Activated T-helper 17 cell treated with anti-CD3 and anti-CD28 coated beads, Interleukin-2, amount 50 U/mL, for 72 hours (primary cell): ENCODE measurements at regions not wholly inside any gene's neighbourhood (a gene's known extent, or its start where the extent isn't known, plus 50 kb on each side); places are given as distances from the start of the nearest gene placed in this dataset.

Experiments used
- ATAC-seq: fragments of 150-1000 bp; cut with Tn5 transposase; replicated peaks from 2 replicates; pipeline ENCODE4 v1.10.0; 2021; ENCODE audit warnings: mild to moderate bottlenecking, moderate library complexity
- H3K27ac Mint-ChIP-seq: one replicate; pipeline ENCODE4 v1.8.0; 2022; ENCODE audit warnings: mixed read lengths
- H3K27me3 Mint-ChIP-seq: one replicate; pipeline ENCODE4 v1.8.0; 2022; ENCODE audit warnings: mixed read lengths
- H3K36me3 Mint-ChIP-seq: one replicate; pipeline ENCODE4 v1.8.0; 2022; ENCODE audit warnings: low read depth, mild to moderate bottlenecking, mixed read lengths
- H3K4me1 Mint-ChIP-seq: one replicate; pipeline ENCODE4 v1.8.0; 2022; ENCODE audit warnings: mixed read lengths
- H3K4me3 Mint-ChIP-seq: one replicate; pipeline ENCODE4 v1.8.0; 2022; ENCODE audit warnings: mild to moderate bottlenecking, mixed read lengths
- H3K9me3 Mint-ChIP-seq: one replicate; pipeline ENCODE4 v1.8.0; 2022; ENCODE audit warnings: mixed read lengths

GRCh38 chr7:3204526-3204925, 96.5 kb upstream of the SDK1 start:
- H3K36me3 Mint-ChIP-seq = no peaks in the 10 kb centered on the region
- H3K27me3 Mint-ChIP-seq = peaks cover 4% of the 10 kb centered on the region
- H3K4me3 Mint-ChIP-seq = no peak overlapping the region
- no peak for ATAC-seq
- no peaks in the 10 kb centered on the region for H3K9me3 Mint-ChIP-seq
- no peak overlapping the region for H3K27ac Mint-ChIP-seq
- no peaks in the 10 kb centered on the region for H3K4me1 Mint-ChIP-seq

- Mint-ChIP-seq H3K9me3 (no peaks in the 10 kb centered on the region), H3K36me3 (no peaks in the 10 kb centered on the region), H3K4me3 (no peak overlapping the region), H3K27me3 (peaks cover 4% of the 10 kb centered on the region), H3K27ac (no peak overlapping the region), H3K4me1 (no peaks in the 10 kb centered on the region)
- no peak for ATAC-seq
These were observed 95.0 kb upstream of the SDK1 start for GRCh38 chr7:3206101-3206500.

- H3K4me1 Mint-ChIP-seq = no peaks in the 10 kb centered on the region
- no peak for ATAC-seq
- H3K27ac Mint-ChIP-seq = no peak overlapping the region
- peaks cover 4% of the 10 kb centered on the region for H3K27me3 Mint-ChIP-seq
- H3K36me3 Mint-ChIP-seq = no peaks in the 10 kb centered on the region
- no peak overlapping the region for H3K4me3 Mint-ChIP-seq
- no peaks in the 10 kb centered on the region for H3K9me3 Mint-ChIP-seq
These were observed 94.3 kb upstream of the SDK1 start for GRCh38 chr7:3206771-3207191.

- Mint-ChIP-seq H3K4me3 (no peak overlapping the region), H3K36me3 (no peaks in the 10 kb centered on the region), H3K4me1 (no peaks in the 10 kb centered on the region), H3K9me3 (no peaks in the 10 kb centered on the region), H3K27me3 (peaks cover 4% of the 10 kb centered on the region), H3K27ac (no peak overlapping the region)
- no peak for ATAC-seq
These were observed 93.6 kb upstream of the SDK1 start for GRCh38 chr7:3207387-3207902.

- Mint-ChIP-seq H3K9me3 (no peaks in the 10 kb centered on the region), H3K36me3 (no peaks in the 10 kb centered on the region), H3K27me3 (peaks cover 3% of the 10 kb centered on the region), H3K4me1 (no peaks in the 10 kb centered on the region), H3K27ac (no peak overlapping the region), H3K4me3 (no peak overlapping the region)
- ATAC-seq = no peak
These were observed 90.5 kb upstream of the SDK1 start for GRCh38 chr7:3210531-3210930.

GRCh38 chr7:3214090-3214413, 87.0 kb upstream of the SDK1 start:
- Mint-ChIP-seq H3K36me3 (no peaks in the 10 kb centered on the region), H3K27ac (no peak overlapping the region), H3K4me1 (no peaks in the 10 kb centered on the region), H3K27me3 (peaks cover 20% of the 10 kb centered on the region), H3K4me3 (no peak overlapping the region), H3K9me3 (no peaks in the 10 kb centered on the region)
- ATAC-seq = no peak

GRCh38 chr7:3215624-3216585, 85.1 kb upstream of the SDK1 start:
- ATAC-seq = no peak
- Mint-ChIP-seq H3K36me3 (no peaks in the 10 kb centered on the region), H3K4me1 (no peaks in the 10 kb centered on the region), H3K27ac (no peak overlapping the region), H3K4me3 (no peak overlapping the region), H3K27me3 (peaks cover 28% of the 10 kb centered on the region), H3K9me3 (no peaks in the 10 kb centered on the region)

- Mint-ChIP-seq H3K4me1 (no peaks in the 10 kb centered on the region), H3K4me3 (no peak overlapping the region), H3K9me3 (no peaks in the 10 kb centered on the region), H3K36me3 (no peaks in the 10 kb centered on the region), H3K27me3 (peaks cover 28% of the 10 kb centered on the region), H3K27ac (no peak overlapping the region)
- no peak for ATAC-seq
These were observed 83.9 kb upstream of the SDK1 start for GRCh38 chr7:3217166-3217565.

GRCh38 chr7:3218411-3219225, 82.4 kb upstream of the SDK1 start:
- H3K36me3 Mint-ChIP-seq = no peaks in the 10 kb centered on the region
- ATAC-seq = no peak
- H3K27ac Mint-ChIP-seq = no peak overlapping the region
- peaks cover 25% of the 10 kb centered on the region for H3K27me3 Mint-ChIP-seq
- no peak overlapping the region for H3K4me3 Mint-ChIP-seq
- no peaks in the 10 kb centered on the region for H3K4me1 Mint-ChIP-seq
- H3K9me3 Mint-ChIP-seq = no peaks in the 10 kb centered on the region

GRCh38 chr7:3229904-3230470, 71.1 kb upstream of the SDK1 start:
- no peak overlapping the region for H3K4me3 Mint-ChIP-seq
- peaks cover under 1% of the 10 kb centered on the region for H3K9me3 Mint-ChIP-seq
- peaks cover 8% of the 10 kb centered on the region for H3K4me1 Mint-ChIP-seq
- no peak overlapping the region for H3K27ac Mint-ChIP-seq
- no peak for ATAC-seq
- H3K27me3 Mint-ChIP-seq = peaks cover 1% of the 10 kb centered on the region
- no peaks in the 10 kb centered on the region for H3K36me3 Mint-ChIP-seq

GRCh38 chr7:3230908-3231307, 70.1 kb upstream of the SDK1 start:
- Mint-ChIP-seq H3K9me3 (peaks cover 8% of the 10 kb centered on the region), H3K36me3 (no peaks in the 10 kb centered on the region), H3K27ac (no peak overlapping the region), H3K4me1 (peaks cover 8% of the 10 kb centered on the region), H3K4me3 (no peak overlapping the region), H3K27me3 (peaks cover 8% of the 10 kb centered on the region)
- ATAC-seq = no peak

GRCh38 chr7:3232228-3232627, 68.8 kb upstream of the SDK1 start:
- Mint-ChIP-seq H3K36me3 (no peaks in the 10 kb centered on the region), H3K27me3 (peaks cover 8% of the 10 kb centered on the region)
- ATAC-seq = no peak

GRCh38 chr7:3233301-3233700, 67.8 kb upstream of the SDK1 start:
- Mint-ChIP-seq H3K4me3 (no peak overlapping the region), H3K27me3 (peaks cover 8% of the 10 kb centered on the region), H3K9me3 (peaks cover 8% of the 10 kb centered on the region), H3K27ac (no peak overlapping the region), H3K36me3 (no peaks in the 10 kb centered on the region), H3K4me1 (no peaks in the 10 kb centered on the region)
- ATAC-seq = no peak

More at GRCh38 chr7:3232228-3232627, 68.8 kb upstream of the SDK1 start:
- H3K4me1 Mint-ChIP-seq = peaks cover 4% of the 10 kb centered on the region
- peaks cover 8% of the 10 kb centered on the region for H3K9me3 Mint-ChIP-seq
- H3K4me3 Mint-ChIP-seq = no peak overlapping the region
- H3K27ac Mint-ChIP-seq = no peak overlapping the region

- Mint-ChIP-seq H3K27ac (no peak overlapping the region), H3K4me1 (no peaks in the 10 kb centered on the region), H3K27me3 (peaks cover 8% of the 10 kb centered on the region), H3K4me3 (no peak overlapping the region), H3K9me3 (peaks cover 8% of the 10 kb centered on the region), H3K36me3 (no peaks in the 10 kb centered on the region)
- ATAC-seq = no peak
These were observed 67.0 kb upstream of the SDK1 start for GRCh38 chr7:3234051-3234450.
